HCT116 (cell line): ENCODE measurements at regions not wholly inside any gene's neighbourhood (a gene's known extent, or its start where the extent isn't known, plus 50 kb on each side); places are given as distances from the start of the nearest gene placed in this dataset.
"Not testable (repeated sequence)": the region's sequence is repeated elsewhere in the genome, so short reads cannot be mapped to it uniquely, and the experiment has no call there.

Source experiments
- ATAC-seq: fragments of 200-7000 bp; cut with Tn5 transposase; 2 replicates; pipeline ENCODE4 v1.9.1; 2020; ENCODE audit warnings: mild to moderate bottlenecking, moderate library complexity
- BruUV-seq: library from RNA; stranded (reverse); fragments of 400-500 nt; replicated peaks from 2 replicates; lab custom pipeline; 2021; lab: Mats Ljungman, UMichigan
- CTCF ChIA-PET: fragments of 300-600 bp; sonication (Branson Sonifier 250); formaldehyde crosslinking; loops from one replicate; lab custom pipeline; 2021; ENCODE audit warnings: antibody characterized with exemption; lab: Charles Lee
- POLR2A ChIA-PET: fragments of 300-600, 350-600 bp; sonication (Branson Sonifier 250); formaldehyde crosslinking; loops from one replicate; lab custom pipeline; 2021; ENCODE audit warnings: antibody characterized with exemption; lab: Charles Lee
- RAD21 ChIA-PET, 2 experiments: fragments of 300-600 bp; sonication (Branson Sonifier 250); formaldehyde crosslinking; loops; one replicate each; lab custom pipeline; 2023; ENCODE audit warnings: low total read pairs in 2 of 2; ENCODE audit not compliant: uncharacterized antibody in 2 of 2, unreplicated experiment in 2 of 2, low non-redundant PET in 1 of 2; lab: Charles Lee
- DNase-seq: peaks from one replicate; pipeline ENCODE4 v3.0.0-alpha.2; 2010; ENCODE audit warnings: low read depth, low spot score
- H2AFZ ChIP-seq: fragments of 200-600 bp; shearing (Covaris generic), sonication (generic); 2 replicates; pipeline ENCODE4 v1.6.1; 2017; ENCODE audit warnings: low read depth, mixed run types, mixed read lengths, antibody characterized with exemption, low read length; ENCODE audit not compliant: poor library complexity, severe bottlenecking
- H3K27ac ChIP-seq: 2 replicates; pipeline ENCODE4 v1.5.1; 2012; ENCODE audit warnings: low read depth, low read length
- H3K27me3 ChIP-seq: fragments of 200-600 bp; sonication (generic); 2 replicates; pipeline ENCODE4 v1.6.1; 2016; ENCODE audit warnings: mixed run types, low read length, mixed read lengths; ENCODE audit not compliant: insufficient read depth
- H3K36me3 ChIP-seq, 2 experiments: fragments of 200-500 bp in 1 of 2; fragments of 200-600 bp in 1 of 2; sonication (Bioruptor generic) in 1 of 2; sonication (generic) in 1 of 2; 2 replicates each; pipeline versions ENCODE4 v1.5.1 to v1.6.1; 2014 to 2016; ENCODE audit warnings: low read length in 2 of 2, inconsistent platforms in 1 of 2, mixed read lengths in 1 of 2, mixed run types in 1 of 2; ENCODE audit not compliant: insufficient read depth in 2 of 2, control insufficient read depth in 1 of 2
- H3K4me1 ChIP-seq, 2 experiments: fragments of 200-600 bp in 1 of 2; sonication (generic) in 1 of 2; 2 replicates each; pipeline versions ENCODE4 v1.5.1 to v1.6.1; 2012 to 2017; ENCODE audit warnings: low read length in 2 of 2, inconsistent platforms in 1 of 2, mild to moderate bottlenecking in 1 of 2, mixed read lengths in 1 of 2, mixed run types in 1 of 2, moderate library complexity in 1 of 2; ENCODE audit not compliant: insufficient read depth in 2 of 2, control insufficient read depth in 1 of 2
- H3K4me2 ChIP-seq: fragments of 200-600 bp; sonication (generic); 2 replicates; pipeline ENCODE4 v1.6.1; 2017; ENCODE audit warnings: mixed run types, low read length, mixed read lengths
- H3K4me3 ChIP-seq, 2 experiments: fragments of 200-600 bp in 1 of 2; sonication (generic) in 1 of 2; replicated peaks in 1 of 2; 2 replicates each; pipeline ENCODE4 v1.5.1; 2011 to 2016; ENCODE audit warnings: low read length in 2 of 2, control low read depth in 1 of 2, low read depth in 1 of 2, mild to moderate bottlenecking in 1 of 2, mixed read lengths in 1 of 2, mixed run types in 1 of 2
- H3K79me2 ChIP-seq: fragments of 200-600 bp; sonication (generic); 2 replicates; pipeline ENCODE4 v1.6.1; 2017; ENCODE audit warnings: mild to moderate bottlenecking, mixed run types, low read length, moderate library complexity, mixed read lengths; ENCODE audit not compliant: insufficient read depth
- H3K9ac ChIP-seq: fragments of 200-600 bp; sonication (generic); 2 replicates; pipeline ENCODE4 v1.6.1; 2016; ENCODE audit warnings: low read length, mixed read lengths
- H3K9me2 ChIP-seq: fragments of 200-600 bp; sonication (generic), shearing (Covaris generic); 2 replicates; pipeline ENCODE4 v1.6.1; 2017; ENCODE audit warnings: mixed run types, mild to moderate bottlenecking, moderate library complexity; ENCODE audit not compliant: insufficient read depth
- H3K9me3 ChIP-seq, 2 experiments: fragments of 200-500 bp in 1 of 2; fragments of 200-600 bp in 1 of 2; sonication (Bioruptor generic) in 1 of 2; sonication (generic) in 1 of 2; 2 replicates each; pipeline ENCODE4 v1.6.1; 2014 to 2017; ENCODE audit warnings: low read length in 2 of 2, mixed read lengths in 2 of 2, inconsistent platforms in 1 of 2, low read depth in 1 of 2, mild to moderate bottlenecking in 1 of 2, mixed run types in 1 of 2, moderate library complexity in 1 of 2; ENCODE audit not compliant: control insufficient read depth in 1 of 2, insufficient read depth in 1 of 2
- H4K20me1 ChIP-seq: fragments of 200-600 bp; sonication (generic), shearing (Covaris generic); 2 replicates; pipeline ENCODE4 v1.6.1; 2017; ENCODE audit warnings: mixed run types, mild to moderate bottlenecking, moderate library complexity; ENCODE audit not compliant: insufficient read depth
- CBX3 ChIP-seq: IDR thresholded peaks from 2 replicates; pipeline ENCODE4 v1.6.1; 2012; ENCODE audit warnings: low read depth
- CEBPB ChIP-seq: IDR thresholded peaks from 2 replicates; pipeline ENCODE4 v1.6.1; 2012; ENCODE audit warnings: low read depth
- CTCF ChIP-seq, 3 experiments: fragments of 200-600 bp in 1 of 3; sonication (generic) in 1 of 3; IDR thresholded peaks in 2 of 3; conservative IDR thresholded peaks in 1 of 3; 2 replicates each; pipeline ENCODE4 v1.5.1; 2012 to 2017; ENCODE audit warnings: low read depth in 2 of 3, low read length in 2 of 3, antibody characterized with exemption in 1 of 3, borderline replicate concordance in 1 of 3, control low read depth in 1 of 3, mild to moderate bottlenecking in 1 of 3, mixed read lengths in 1 of 3, mixed run types in 1 of 3, moderate library complexity in 1 of 3; ENCODE audit not compliant: insufficient read depth in 1 of 3
- ELF1 ChIP-seq: IDR thresholded peaks from 2 replicates; pipeline ENCODE4 v1.6.1; 2012; ENCODE audit warnings: low read depth, borderline replicate concordance
- EZH2 ChIP-seq: fragments of 200-600 bp; sonication (generic); IDR thresholded peaks from 2 replicates; pipeline ENCODE4 v1.6.1; 2017; ENCODE audit warnings: antibody characterized with exemption, mixed run types
- JUND ChIP-seq: IDR thresholded peaks from 2 replicates; pipeline ENCODE4 v1.6.1; 2012
- POLR2AphosphoS5 ChIP-seq: IDR thresholded peaks from 2 replicates; pipeline ENCODE4 v1.6.1; 2011; ENCODE audit warnings: mild to moderate bottlenecking, low read depth, low read length, moderate library complexity
- REST ChIP-seq: IDR thresholded peaks from 2 replicates; pipeline ENCODE4 v1.6.1; 2012; ENCODE audit warnings: low read depth
- TCF7L2 ChIP-seq: IDR thresholded peaks from 2 replicates; pipeline ENCODE4 v1.7.0; 2011; ENCODE audit warnings: borderline replicate concordance, inconsistent platforms; ENCODE audit not compliant: insufficient read depth, insufficient read length; ENCODE audit errors: extremely low read depth
- ZBTB33 ChIP-seq: IDR thresholded peaks from 2 replicates; pipeline ENCODE4 v1.6.1; 2011; ENCODE audit warnings: mild to moderate bottlenecking, low read length, moderate library complexity; ENCODE audit not compliant: insufficient replicate concordance; ENCODE audit errors: extremely low read depth
- ZFX ChIP-seq: fragments of 450-650 bp; IDR thresholded peaks from 2 replicates; pipeline ENCODE4 v1.6.1; 2017
- intact Hi-C: fragments of 100-400 bp; cut with micrococcal nuclease; formaldehyde crosslinking; loops from 2 replicates; pipeline ENCODE4 v1.10.0; 2022

GRCh38 chr14:106170163-106170658, 643.8 kb downstream of the TMEM121 start:
- not testable (repeated sequence) for H3K9me2 ChIP-seq, H3K4me3 ChIP-seq, ATAC-seq, H3K36me3 ChIP-seq
- peak; percentile 55 to 82 (median 55); a peak in 4 of 6 replicates for TF ChIP-seq CTCF (IDR thresholded peaks at IDR 0.05 in 2 of 3, conservative IDR thresholded peaks at IDR 0.05 in 1 of 3; ENCODE audit: borderline replicate concordance in 1 of 3, insufficient read depth in 1 of 3, low read depth in 2 of 3, low read length in 2 of 3)
- TF ChIP-seq, all 23 proteins: peak for 1; not testable (repeated sequence) for 22
- RAD21 ChIA-PET, H2AFZ ChIP-seq, H3K4me2 ChIP-seq, POLR2A ChIA-PET, CTCF ChIA-PET, H4K20me1 ChIP-seq, H3K27me3 ChIP-seq, H3K9me3 ChIP-seq, H3K79me2 ChIP-seq, DNase-seq, BruUV-seq, H3K9ac ChIP-seq, H3K27ac ChIP-seq, intact Hi-C loops, H3K4me1 ChIP-seq: not testable (repeated sequence)

GRCh38 chr14:106174206-106174605, 647.8 kb downstream of the TMEM121 start:
- no peak for TF ChIP-seq ELF1
- TF ChIP-seq TCF7L2 = no peak
- no peak for TF ChIP-seq EZH2
- no peak for TF ChIP-seq JUND
- no peak for TF ChIP-seq CBX3
- TF ChIP-seq REST = no peak
- TF ChIP-seq ZBTB33 = no peak
- TF ChIP-seq POLR2AphosphoS5 = no peak
- no peak for TF ChIP-seq CEBPB
- TF ChIP-seq ZFX = no peak
- Histone ChIP-seq H3K4me3 (no peak overlapping the region), H3K9me2 (no peaks in the 10 kb centered on the region), H3K79me2 (no peaks in the 10 kb centered on the region), H3K9me3 (no peaks in the 10 kb centered on the region; a peak in 1 of 4 replicates), H3K27ac (no peak overlapping the region), H3K4me2 (no peak overlapping the region), H4K20me1 (no peaks in the 10 kb centered on the region), H2AFZ (no peak overlapping the region), H3K27me3 (no peaks in the 10 kb centered on the region), H3K36me3 (no peaks in the 10 kb centered on the region), H3K9ac (no peak overlapping the region), H3K4me1 (no peaks in the 10 kb centered on the region)
- RAD21 ChIA-PET = no interaction called here
- ATAC-seq = no peak
- no TSS peak for BruUV-seq
- POLR2A ChIA-PET = no interaction called here
- intact Hi-C loops = no loop called here
- no peak for DNase-seq
- CTCF ChIA-PET = no interaction called here
